Mesenchymal stem cell (in vitro differentiated cells and primary cell): ENCODE measurements at regions not wholly inside any gene's neighbourhood (a gene's known extent, or its start where the extent isn't known, plus 50 kb on each side); places are given as distances from the start of the nearest gene placed in this dataset.

Experiments
- DNase-seq: peaks from one replicate; pipeline ENCODE4 v3.0.0-alpha.2; 2013
- H2AFZ ChIP-seq: one replicate; pipeline ENCODE4 v1.6.1; 2013; ENCODE audit warnings: low read depth, mild to moderate bottlenecking, control low read depth, inconsistent platforms, low read length, moderate library complexity
- H2AK5ac ChIP-seq: 2 replicates; pipeline ENCODE4 v1.6.1; 2013; ENCODE audit warnings: low read length, moderate library complexity, mild to moderate bottlenecking, inconsistent platforms; ENCODE audit not compliant: severe bottlenecking
- H2BK120ac ChIP-seq: one replicate; pipeline ENCODE4 v1.6.1; 2013; ENCODE audit warnings: low read depth, mild to moderate bottlenecking, inconsistent platforms, low read length, moderate library complexity
- H2BK12ac ChIP-seq, 2 experiments: one replicate each; pipeline ENCODE4 v1.6.1; 2013; ENCODE audit warnings: inconsistent platforms in 2 of 2, low read length in 2 of 2, mild to moderate bottlenecking in 2 of 2, moderate library complexity in 2 of 2, control low read depth in 1 of 2
- H2BK15ac ChIP-seq: one replicate; pipeline ENCODE4 v1.6.1; 2013; ENCODE audit warnings: mild to moderate bottlenecking, low read depth, inconsistent platforms; ENCODE audit not compliant: poor library complexity, severe bottlenecking
- H2BK5ac ChIP-seq: 2 replicates; pipeline ENCODE4 v1.6.1; 2013; ENCODE audit warnings: low read depth, mild to moderate bottlenecking, low read length, control low read depth, inconsistent platforms; ENCODE audit not compliant: poor library complexity, severe bottlenecking
- H3K14ac ChIP-seq, 2 experiments: one replicate each; pipeline ENCODE4 v1.6.1; 2013; ENCODE audit warnings: inconsistent platforms in 2 of 2, low read length in 2 of 2, control low read depth in 1 of 2, mild to moderate bottlenecking in 1 of 2, moderate library complexity in 1 of 2
- H3K18ac ChIP-seq, 2 experiments: one replicate each; pipeline ENCODE4 v1.6.1; 2013; ENCODE audit warnings: inconsistent platforms in 2 of 2, low read length in 2 of 2, control low read depth in 1 of 2, low read depth in 1 of 2, mild to moderate bottlenecking in 1 of 2
- H3K23ac ChIP-seq, 2 experiments: one replicate each; pipeline ENCODE4 v1.6.1; 2013; ENCODE audit warnings: inconsistent platforms in 2 of 2, low read length in 2 of 2, mild to moderate bottlenecking in 2 of 2, moderate library complexity in 2 of 2, control low read depth in 1 of 2
- H3K27ac ChIP-seq: 2 replicates; pipeline ENCODE4 v1.5.1; 2013; ENCODE audit warnings: mild to moderate bottlenecking, moderate library complexity, low read length, control low read depth, inconsistent platforms; ENCODE audit not compliant: poor library complexity, severe bottlenecking
- H3K27me3 ChIP-seq, 2 experiments: 2 replicates each; pipeline versions ENCODE4 v1.6.1 to v1.7.0; 2013; ENCODE audit warnings: low read length in 2 of 2, mild to moderate bottlenecking in 2 of 2, moderate library complexity in 2 of 2, control low read depth in 1 of 2, inconsistent platforms in 1 of 2; ENCODE audit not compliant: control insufficient read depth in 1 of 2, insufficient read depth in 1 of 2
- H3K36me3 ChIP-seq, 2 experiments: 2 replicates each; pipeline versions ENCODE4 v1.6.1 to v1.7.0; 2013; ENCODE audit warnings: low read length in 2 of 2, control low read depth in 1 of 2, inconsistent platforms in 1 of 2, low read depth in 1 of 2, mild to moderate bottlenecking in 1 of 2; ENCODE audit not compliant: insufficient read depth in 2 of 2, control insufficient read depth in 1 of 2
- H3K4ac ChIP-seq, 2 experiments: one replicate each; pipeline ENCODE4 v1.6.1; 2013; ENCODE audit warnings: inconsistent platforms in 2 of 2, low read length in 2 of 2, mild to moderate bottlenecking in 2 of 2, moderate library complexity in 2 of 2, control low read depth in 1 of 2, low read depth in 1 of 2
- H3K4me1 ChIP-seq: 2 replicates; pipeline ENCODE4 v1.6.1; 2013; ENCODE audit warnings: low read depth, low read length, control low read depth; ENCODE audit not compliant: control insufficient read depth, insufficient read depth
- H3K4me2 ChIP-seq: 2 replicates; pipeline ENCODE4 v1.6.1; 2013; ENCODE audit warnings: low read length, mild to moderate bottlenecking, inconsistent platforms; ENCODE audit not compliant: poor library complexity, severe bottlenecking
- H3K4me3 ChIP-seq, 2 experiments: 2 replicates each; pipeline versions ENCODE4 v1.5.1 to v1.7.0; 2013; ENCODE audit warnings: low read length in 2 of 2, mild to moderate bottlenecking in 2 of 2, control low read depth in 1 of 2, low read depth in 1 of 2; ENCODE audit not compliant: insufficient read depth in 1 of 2
- H3K79me1 ChIP-seq: replicated peaks from 2 replicates; pipeline ENCODE4 v1.6.1; 2013; ENCODE audit warnings: mild to moderate bottlenecking, control low read depth, low read length, inconsistent platforms; ENCODE audit not compliant: poor library complexity, severe bottlenecking
- H3K9ac ChIP-seq: 2 replicates; pipeline ENCODE4 v1.7.0; 2013; ENCODE audit warnings: mild to moderate bottlenecking, low read length, moderate library complexity
- H3K9me3 ChIP-seq: 2 replicates; pipeline ENCODE4 v1.7.0; 2013; ENCODE audit warnings: mild to moderate bottlenecking, low read length; ENCODE audit not compliant: control insufficient read depth
- H4K8ac ChIP-seq: one replicate; pipeline ENCODE4 v1.6.1; 2013; ENCODE audit warnings: inconsistent platforms, mild to moderate bottlenecking, low read length, moderate library complexity
- H4K91ac ChIP-seq: one replicate; pipeline ENCODE4 v1.6.1; 2013; ENCODE audit warnings: mild to moderate bottlenecking, low read length, inconsistent platforms
- WGBS: methylation state at CpG from one replicate; pipeline ENCODE4 v1.1.7; 2013; ENCODE audit warnings: mixed read lengths; 5-methylcytosine and 5-hydroxymethylcytosine counted together

DNA sequence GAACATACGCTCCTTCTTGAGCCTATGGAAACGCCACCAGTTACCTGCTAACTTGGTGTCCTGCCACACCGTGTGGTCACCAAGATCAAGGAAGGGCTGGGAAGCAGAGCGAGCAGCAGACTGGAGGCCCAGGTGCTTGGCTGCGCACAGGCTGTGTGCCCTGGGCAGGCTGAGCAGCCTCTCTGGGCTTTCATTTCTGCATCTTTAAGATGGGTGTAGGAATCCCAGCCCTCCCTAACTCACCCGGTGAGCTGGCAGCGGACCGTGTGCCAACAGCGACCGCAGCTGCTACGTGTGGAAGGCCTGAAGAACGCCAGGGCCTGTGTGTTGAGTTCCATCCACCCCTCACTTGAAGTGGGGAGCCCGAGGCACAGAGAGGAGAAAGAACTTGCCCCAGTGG, 80.0 kb downstream of the IRF8 start:
- H3K9me3 ChIP-seq = no peaks in the 10 kb centered on the region
- no peak overlapping the region for H4K8ac ChIP-seq
- H2BK120ac ChIP-seq = no peak overlapping the region
- no peak for DNase-seq
- no peak overlapping the region for H4K91ac ChIP-seq
- no peaks in the 10 kb centered on the region for H3K79me1 ChIP-seq
- H3K4me1 ChIP-seq = no peaks in the 10 kb centered on the region
- H2AFZ ChIP-seq = no peak overlapping the region
- H3K23ac ChIP-seq = no peak overlapping the region
- no peak overlapping the region for H3K18ac ChIP-seq
- peaks cover 0 to 53% of the 10 kb centered on the region in 2 experiments for H3K27me3 ChIP-seq
- H3K9ac ChIP-seq = no peak overlapping the region
- H3K4me2 ChIP-seq = no peak overlapping the region
- no peak overlapping the region for H2AK5ac ChIP-seq
- no peaks in the 10 kb centered on the region for H3K36me3 ChIP-seq
- H2BK15ac ChIP-seq = no peak overlapping the region
- H2BK5ac ChIP-seq = no peak overlapping the region
- H3K14ac ChIP-seq = no peak overlapping the region
- 95% methylated on average over 13 of the region's 13 CpGs for WGBS
- no peak overlapping the region for H3K4me3 ChIP-seq
- no peak overlapping the region for H3K27ac ChIP-seq
- H3K4ac ChIP-seq = no peak overlapping the region
- H2BK12ac ChIP-seq = no peak overlapping the region

DNA sequence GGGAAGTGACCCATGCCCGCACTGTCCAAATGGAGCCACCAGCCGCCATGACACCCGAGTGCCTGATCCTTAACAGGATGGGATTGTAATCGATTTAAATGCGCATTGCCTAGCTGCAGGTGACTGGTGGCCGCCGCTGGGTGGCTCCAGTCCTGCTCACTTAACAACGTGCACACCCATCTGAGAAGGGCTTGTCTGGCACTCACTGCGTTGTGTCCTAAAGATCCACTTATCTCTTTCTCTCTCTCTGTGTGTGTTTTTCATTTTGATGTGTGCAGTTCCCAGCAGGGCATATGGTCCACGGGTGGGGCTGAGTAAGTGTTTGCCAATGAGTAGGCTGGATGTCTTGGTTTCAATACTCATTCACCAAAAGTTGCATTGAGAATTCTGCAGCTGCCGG, 80.6 kb downstream of the IRF8 start:
- H3K9me3 ChIP-seq = no peaks in the 10 kb centered on the region
- no peak overlapping the region for H2AK5ac ChIP-seq
- no peak for DNase-seq
- H3K4me1 ChIP-seq = no peaks in the 10 kb centered on the region
- no peak overlapping the region for H3K27ac ChIP-seq
- no peak overlapping the region for H4K8ac ChIP-seq
- peak overlapping the region in 1 of 2 experiments; percentile 19 for H3K23ac ChIP-seq
- H3K4me3 ChIP-seq = no peak overlapping the region
- H2BK120ac ChIP-seq = no peak overlapping the region
- no peak overlapping the region for H3K4me2 ChIP-seq
- no peak overlapping the region for H4K91ac ChIP-seq
- peaks cover 0 to 59% of the 10 kb centered on the region in 2 experiments for H3K27me3 ChIP-seq
- H2BK15ac ChIP-seq = no peak overlapping the region
- no peak overlapping the region for H3K4ac ChIP-seq
- H3K79me1 ChIP-seq = no peaks in the 10 kb centered on the region
- no peak overlapping the region for H2BK12ac ChIP-seq
- 94% methylated on average over 11 of the region's 11 CpGs for WGBS
- H3K9ac ChIP-seq = no peak overlapping the region
- H3K18ac ChIP-seq = no peak overlapping the region
- H2AFZ ChIP-seq = no peak overlapping the region
- no peak overlapping the region for H3K14ac ChIP-seq
- no peak overlapping the region for H2BK5ac ChIP-seq
- H3K36me3 ChIP-seq = no peaks in the 10 kb centered on the region

GRCh38 chr16:85980686-85981085, 81.7 kb downstream of the IRF8 start:
- no peak overlapping the region for H3K4me2 ChIP-seq

DNA sequence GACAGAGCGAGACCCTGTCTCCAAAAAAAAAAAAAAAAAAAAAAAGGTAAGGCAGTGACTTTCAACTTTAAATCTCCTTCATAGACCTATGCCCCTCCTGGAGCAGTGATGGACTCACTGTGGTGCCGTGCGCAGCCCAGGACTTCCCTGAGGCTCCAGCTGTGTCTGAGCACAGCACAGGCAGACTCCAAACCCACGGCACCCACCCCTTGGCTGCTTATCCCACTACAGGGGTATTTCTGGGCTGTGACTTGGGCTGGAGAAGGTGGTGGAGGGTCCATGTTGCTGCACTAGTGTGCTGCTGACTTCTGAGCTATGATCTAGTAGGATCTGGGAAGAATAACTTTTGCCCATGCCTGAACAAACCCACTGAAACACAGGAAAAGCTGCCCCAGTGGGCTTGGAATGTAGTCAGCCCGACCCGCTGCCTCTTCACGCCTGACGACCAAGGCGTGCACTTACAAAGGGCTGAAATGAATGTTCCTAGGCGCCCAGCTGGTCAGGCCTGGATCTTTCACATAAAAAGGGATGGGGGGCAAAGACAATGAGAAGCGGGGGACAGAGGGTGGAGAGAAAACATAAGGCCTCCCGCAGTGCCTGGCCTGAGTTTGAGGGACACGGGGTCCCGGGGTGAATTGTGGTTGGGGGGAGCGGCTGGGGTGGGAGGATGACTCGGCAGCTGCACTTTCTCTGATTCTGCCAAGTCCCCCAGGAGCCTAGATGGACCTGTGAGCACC, 83.0 kb downstream of the IRF8 start:
- Histone ChIP-seq H2BK5ac (no peak overlapping the region), H3K14ac (no peak overlapping the region), H2AK5ac (no peak overlapping the region), H3K4ac (no peak overlapping the region), H3K23ac (no peak overlapping the region), H2BK12ac (no peak overlapping the region), H3K36me3 (no peaks in the 10 kb centered on the region), H4K91ac (no peak overlapping the region), H3K4me1 (no peaks in the 10 kb centered on the region), H3K79me1 (no peaks in the 10 kb centered on the region), H2BK15ac (no peak overlapping the region), H3K4me3 (no peak overlapping the region), H2BK120ac (no peak overlapping the region), H3K4me2 (no peak overlapping the region), H3K9me3 (no peaks in the 10 kb centered on the region), H3K27me3 (peaks cover 0 to 69% of the 10 kb centered on the region in 2 experiments), H2AFZ (no peak overlapping the region), H3K18ac (no peak overlapping the region), H4K8ac (no peak overlapping the region), H3K27ac (no peak overlapping the region), H3K9ac (no peak overlapping the region)
- DNase-seq = no peak
- 90% methylated on average over 14 of the region's 16 CpGs for WGBS

More at GRCh38 chr16:85980686-85981085, 81.7 kb downstream of the IRF8 start:
- Histone ChIP-seq H3K14ac (no peak overlapping the region), H2AFZ (no peak overlapping the region), H2BK5ac (no peak overlapping the region), H3K9ac (no peak overlapping the region), H3K4me3 (no peak overlapping the region), H3K79me1 (no peaks in the 10 kb centered on the region), H2AK5ac (no peak overlapping the region), H3K4me1 (no peaks in the 10 kb centered on the region), H4K8ac (no peak overlapping the region), H3K4ac (no peak overlapping the region), H2BK120ac (no peak overlapping the region), H3K27ac (no peak overlapping the region), H3K18ac (no peak overlapping the region), H2BK12ac (no peak overlapping the region), H3K27me3 (peaks cover 0 to 65% of the 10 kb centered on the region in 2 experiments), H4K91ac (no peak overlapping the region), H3K36me3 (no peaks in the 10 kb centered on the region), H3K9me3 (no peaks in the 10 kb centered on the region), H3K23ac (no peak overlapping the region), H2BK15ac (no peak overlapping the region)
- no peak for DNase-seq
- 87% methylated on average over 6 of the region's 6 CpGs for WGBS
